ENCODE measurements at regions not wholly inside any gene's neighbourhood (a gene's known extent, or its start where the extent isn't known, plus 50 kb on each side); places are given as distances from the start of the nearest gene placed in this dataset.
A peak's percentile ranks its signal among the peaks of the same experiment; 100 is the strongest.

- Mint-ChIP-seq H3K4me3 (ENCODE audit: low read depth) (no peak overlapping the region), H3K9me3 (ENCODE audit: low read depth) (no peaks in the 10 kb centered on the region), H3K27me3 (no peaks in the 10 kb centered on the region), H3K27ac (peak overlapping the region; percentile 91), H3K4me1 (ENCODE audit: low read depth) (peaks cover 9% of the 10 kb centered on the region), H3K36me3 (ENCODE audit: insufficient read depth) (no peaks in the 10 kb centered on the region)
- no peak for DNase-seq (ENCODE audit: low spot score, unreplicated experiment)
- TF ChIP-seq CTCF (IDR thresholded peaks at IDR 0.05; ENCODE audit: unreplicated experiment) = no peak
Observed at GRCh38 chr15:45842151-45842550, 207.3 kb downstream of the SQOR start.

DNA sequence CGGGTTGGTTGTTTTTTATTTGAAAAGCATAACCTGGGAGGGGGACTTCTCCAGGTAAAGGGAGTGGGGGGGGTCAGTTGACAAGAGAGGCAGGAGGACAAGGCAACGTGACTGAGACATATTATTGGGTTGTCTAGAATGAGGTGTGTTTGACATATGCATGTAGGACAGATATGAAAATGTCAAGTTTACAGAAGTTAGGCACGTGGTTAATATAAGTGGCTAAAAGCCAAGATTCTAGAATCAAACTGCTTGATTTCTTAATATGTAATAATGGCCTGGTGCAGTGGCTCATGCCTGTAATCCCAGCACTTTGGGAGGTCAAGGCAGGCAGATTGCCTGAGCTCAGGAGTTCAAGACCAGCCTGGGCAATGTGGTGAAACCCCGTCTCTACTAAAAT is 212.8 kb downstream of the SQOR start:
- Mint-ChIP-seq H3K27me3 (no peaks in the 10 kb centered on the region), H3K27ac (no peak overlapping the region), H3K36me3 (ENCODE audit: insufficient read depth) (peaks cover 12% of the 10 kb centered on the region), H3K4me3 (ENCODE audit: low read depth) (no peak overlapping the region), H3K9me3 (ENCODE audit: low read depth) (peaks cover 13% of the 10 kb centered on the region), H3K4me1 (ENCODE audit: low read depth) (no peaks in the 10 kb centered on the region)
- DNase-seq (ENCODE audit: low spot score, unreplicated experiment) = no peak
- TF ChIP-seq CTCF (IDR thresholded peaks at IDR 0.05; ENCODE audit: unreplicated experiment) = no peak

GRCh38 chr15:45849136-45849535 is 214.3 kb downstream of the SQOR start:
- no peak for TF ChIP-seq CTCF (IDR thresholded peaks at IDR 0.05; ENCODE audit: unreplicated experiment)
- Mint-ChIP-seq H3K4me3 (ENCODE audit: low read depth) (no peak overlapping the region), H3K4me1 (ENCODE audit: low read depth) (no peaks in the 10 kb centered on the region), H3K27me3 (no peaks in the 10 kb centered on the region), H3K9me3 (ENCODE audit: low read depth) (peaks cover 16% of the 10 kb centered on the region), H3K36me3 (ENCODE audit: insufficient read depth) (peaks cover 12% of the 10 kb centered on the region), H3K27ac (no peak overlapping the region)
- no peak for DNase-seq (ENCODE audit: low spot score, unreplicated experiment)

DNA sequence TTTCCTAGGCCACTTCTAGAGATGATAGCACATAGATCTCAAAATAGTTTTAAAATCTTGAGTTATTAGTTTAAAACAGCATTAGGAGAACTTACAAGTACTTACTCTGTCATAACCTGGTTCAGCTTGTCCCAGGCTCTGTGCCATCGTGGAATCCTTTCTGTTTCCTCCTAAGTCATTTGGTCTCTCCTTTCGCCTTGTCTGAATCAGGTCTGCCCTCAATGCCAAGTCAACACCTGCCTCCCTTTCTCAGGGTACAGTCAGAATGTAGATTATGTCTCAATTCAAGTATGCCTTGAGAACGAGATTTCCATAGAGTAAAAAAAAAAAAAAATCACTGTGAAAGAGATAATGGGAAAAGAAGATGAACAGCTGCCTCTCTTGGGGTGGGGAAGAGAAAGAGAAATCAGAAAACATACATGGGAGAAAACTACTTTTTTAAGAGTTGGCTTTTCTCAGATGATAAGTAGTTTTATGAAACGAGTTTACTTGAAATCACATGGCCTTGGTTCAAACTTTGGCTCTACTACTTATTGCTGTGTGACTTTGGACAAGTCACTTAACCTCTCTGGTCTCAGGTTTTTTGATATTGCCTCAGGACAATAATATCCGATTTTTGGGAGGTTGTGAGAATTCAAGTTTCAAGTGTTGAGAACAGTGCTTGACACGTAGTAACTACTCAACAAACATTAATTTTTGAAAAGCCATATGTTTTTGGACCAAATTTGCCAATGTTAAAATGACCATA is 219.8 kb downstream of the SQOR start:
- peaks cover 10% of the 10 kb centered on the region for H3K4me1 Mint-ChIP-seq (ENCODE audit: low read depth)
- H3K36me3 Mint-ChIP-seq (ENCODE audit: insufficient read depth) = peaks cover 8% of the 10 kb centered on the region
- H3K27me3 Mint-ChIP-seq = no peaks in the 10 kb centered on the region
- no peak for DNase-seq (ENCODE audit: low spot score, unreplicated experiment)
- H3K4me3 Mint-ChIP-seq (ENCODE audit: low read depth) = no peak overlapping the region
- TF ChIP-seq CTCF (IDR thresholded peaks at IDR 0.05; ENCODE audit: unreplicated experiment) = no peak
- no peak overlapping the region for H3K27ac Mint-ChIP-seq
- H3K9me3 Mint-ChIP-seq (ENCODE audit: low read depth) = peaks cover 11% of the 10 kb centered on the region

GRCh38 chr15:45855210-45855906 is 220.5 kb downstream of the SQOR start:
- Mint-ChIP-seq H3K27ac (peak overlapping the region; percentile 62), H3K4me3 (ENCODE audit: low read depth) (no peak overlapping the region), H3K9me3 (ENCODE audit: low read depth) (peaks cover 6% of the 10 kb centered on the region), H3K36me3 (ENCODE audit: insufficient read depth) (peaks cover 4% of the 10 kb centered on the region), H3K4me1 (ENCODE audit: low read depth) (peaks cover 10% of the 10 kb centered on the region), H3K27me3 (no peaks in the 10 kb centered on the region)
- no peak for TF ChIP-seq CTCF (IDR thresholded peaks at IDR 0.05; ENCODE audit: unreplicated experiment)
- DNase-seq (ENCODE audit: low spot score, unreplicated experiment) = no peak

All from progenitor cell of endocrine pancreas (in vitro differentiated cells).